RWPE1 (cell line): ENCODE measurements at regions not wholly inside any gene's neighbourhood (a gene's known extent, or its start where the extent isn't known, plus 50 kb on each side); places are given as distances from the start of the nearest gene placed in this dataset.

Source experiments
- CTCF ChIA-PET: fragments of 350-600 bp; sonication (Branson Sonifier 250); formaldehyde crosslinking; extraction: SDS; loops from one replicate; lab custom pipeline; 2021; lab: Yijun Ruan, JAX
- POLR2A ChIA-PET: fragments of 400-600 bp; formaldehyde crosslinking; extraction: SDS; loops from one replicate; lab custom pipeline; 2020; ENCODE audit warnings: antibody characterized with exemption; ENCODE audit not compliant: low non-redundant PET; lab: Yijun Ruan, JAX
- DNase-seq: peaks from one replicate; pipeline ENCODE4 v3.0.0; 2012; ENCODE audit warnings: low spot score
- H3K27ac ChIP-seq: fragments of 450-650 bp; 2 replicates; pipeline ENCODE4 v1.5.1; 2017
- TF ChIP-seq, protein P1 (sequence below): fragments of 450-650 bp; conservative IDR thresholded peaks from 2 replicates; pipeline ENCODE4 v1.5.1; 2017; ENCODE audit warnings: low read depth, mild to moderate bottlenecking

DNA sequence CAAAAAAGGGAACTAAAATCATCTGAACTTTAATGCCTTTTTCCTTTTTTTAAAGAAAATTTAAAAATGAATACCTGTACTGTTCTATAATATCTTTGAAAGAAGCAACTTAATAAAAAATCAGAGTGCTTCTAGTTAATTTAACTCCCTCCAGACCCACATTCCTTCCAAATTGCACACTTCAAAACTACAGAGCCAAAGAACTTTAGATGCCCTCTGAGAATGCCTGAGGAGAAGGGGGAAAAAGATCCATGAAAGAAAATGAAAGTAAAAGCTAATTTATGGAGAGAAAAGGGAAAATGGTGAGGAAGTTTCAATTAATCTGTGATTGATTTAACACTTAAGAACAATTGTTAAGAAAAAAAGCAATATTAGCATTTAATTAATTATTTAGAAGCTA is 1141.6 kb downstream of the IGSF11 start:
- ChIA-PET POLR2A (no interaction called here), CTCF (interaction anchor here (0.6 kb wide), 1 partner anchor 304 kb away, joined by 4 read pairs; no protein-coding TSS in a partner anchor)
- DNase-seq: no peak
- no peak overlapping the region for H3K27ac ChIP-seq
- TF ChIP-seq, protein P1, sequence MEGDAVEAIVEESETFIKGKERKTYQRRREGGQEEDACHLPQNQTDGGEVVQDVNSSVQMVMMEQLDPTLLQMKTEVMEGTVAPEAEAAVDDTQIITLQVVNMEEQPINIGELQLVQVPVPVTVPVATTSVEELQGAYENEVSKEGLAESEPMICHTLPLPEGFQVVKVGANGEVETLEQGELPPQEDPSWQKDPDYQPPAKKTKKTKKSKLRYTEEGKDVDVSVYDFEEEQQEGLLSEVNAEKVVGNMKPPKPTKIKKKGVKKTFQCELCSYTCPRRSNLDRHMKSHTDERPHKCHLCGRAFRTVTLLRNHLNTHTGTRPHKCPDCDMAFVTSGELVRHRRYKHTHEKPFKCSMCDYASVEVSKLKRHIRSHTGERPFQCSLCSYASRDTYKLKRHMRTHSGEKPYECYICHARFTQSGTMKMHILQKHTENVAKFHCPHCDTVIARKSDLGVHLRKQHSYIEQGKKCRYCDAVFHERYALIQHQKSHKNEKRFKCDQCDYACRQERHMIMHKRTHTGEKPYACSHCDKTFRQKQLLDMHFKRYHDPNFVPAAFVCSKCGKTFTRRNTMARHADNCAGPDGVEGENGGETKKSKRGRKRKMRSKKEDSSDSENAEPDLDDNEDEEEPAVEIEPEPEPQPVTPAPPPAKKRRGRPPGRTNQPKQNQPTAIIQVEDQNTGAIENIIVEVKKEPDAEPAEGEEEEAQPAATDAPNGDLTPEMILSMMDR: no peak

DNA sequence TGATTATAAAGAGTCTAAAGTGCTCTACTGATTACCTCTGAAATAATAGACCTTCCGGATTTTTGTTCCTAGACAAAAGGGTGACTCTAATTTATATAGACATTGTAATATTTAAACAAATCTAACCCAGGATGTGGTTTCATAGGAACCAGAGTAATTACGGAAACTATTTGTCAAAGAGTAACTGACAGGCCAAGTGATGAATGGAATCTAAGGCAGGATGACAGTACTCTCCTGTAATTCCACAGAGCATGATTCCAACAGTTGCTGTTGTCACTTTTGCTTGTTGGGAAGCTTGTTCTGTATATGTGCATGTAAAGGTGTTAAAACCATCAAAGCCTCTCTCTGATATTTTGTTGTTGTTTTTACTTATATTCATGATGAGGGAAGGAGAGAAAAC is 1141.0 kb downstream of the IGSF11 start:
- ChIA-PET POLR2A (no interaction called here), CTCF (interaction anchor here (0.6 kb wide), 1 partner anchor 304 kb away, joined by 4 read pairs; no protein-coding TSS in a partner anchor)
- no peak overlapping the region for H3K27ac ChIP-seq
- TF ChIP-seq, protein P1: no peak
- peak; percentile 4 for DNase-seq

DNA sequence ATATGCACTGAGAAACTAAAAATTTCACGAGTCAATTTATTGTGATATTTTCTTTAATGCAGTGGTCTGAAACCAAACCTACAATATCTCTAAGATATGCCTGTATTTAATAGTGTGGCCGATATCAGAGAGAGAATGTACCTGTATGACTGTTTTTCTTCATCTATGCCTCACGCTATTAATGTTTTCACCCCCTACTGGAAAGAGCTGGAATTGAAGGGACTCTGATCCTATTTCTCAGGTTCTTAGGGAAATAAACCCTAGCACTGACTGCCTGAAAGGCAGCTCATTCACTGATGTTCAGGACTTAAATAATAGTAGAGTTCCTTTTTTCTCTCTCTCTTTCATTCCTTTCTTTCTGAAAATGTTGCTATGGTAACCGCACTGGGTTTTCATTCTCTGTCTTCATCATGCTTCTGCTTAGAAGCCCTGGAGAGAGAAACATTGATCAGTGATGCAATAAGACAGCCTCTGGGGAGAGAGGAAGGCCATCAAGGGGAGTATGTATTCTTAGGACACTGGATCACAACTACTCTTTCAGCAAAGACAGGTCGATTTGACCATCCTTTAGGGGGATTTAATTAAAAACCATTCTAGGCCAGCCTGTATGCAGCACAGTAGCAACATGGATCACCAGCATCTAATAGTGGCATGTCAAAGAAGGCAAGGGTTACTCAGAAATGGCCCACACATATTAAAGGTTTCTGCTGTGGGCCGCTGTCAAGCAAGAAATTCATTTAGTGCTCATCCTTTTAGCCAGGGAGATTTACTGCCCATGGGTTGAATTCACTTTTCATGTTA is 1135.7 kb downstream of the IGSF11 start:
- H3K27ac ChIP-seq: no peak overlapping the region
- TF ChIP-seq, protein P1: no peak
- no peak for DNase-seq
- ChIA-PET POLR2A (no interaction called here), CTCF (no interaction called here)

DNA sequence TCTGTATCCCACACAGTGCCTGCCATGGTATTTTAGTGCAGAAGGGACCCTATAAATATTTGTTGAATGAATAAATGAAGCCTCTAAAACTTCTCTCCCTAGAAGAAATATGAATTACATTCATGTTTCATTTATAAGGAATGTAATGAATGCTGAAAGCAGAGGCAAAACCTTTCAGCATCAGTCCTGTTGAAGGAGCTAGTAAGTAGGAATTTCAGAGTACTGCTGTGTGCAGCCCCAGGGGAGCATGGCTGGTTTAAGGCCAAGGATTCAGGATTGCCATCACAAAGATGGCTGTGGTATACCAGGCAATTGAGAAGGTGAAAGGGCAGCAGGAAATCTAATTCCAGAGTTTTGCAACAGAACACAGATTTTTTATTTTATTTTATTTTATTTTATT is 1131.4 kb downstream of the IGSF11 start:
- H3K27ac ChIP-seq: no peak overlapping the region
- TF ChIP-seq, protein P1: no peak
- ChIA-PET POLR2A (no interaction called here), CTCF (no interaction called here)
- no peak for DNase-seq

DNA sequence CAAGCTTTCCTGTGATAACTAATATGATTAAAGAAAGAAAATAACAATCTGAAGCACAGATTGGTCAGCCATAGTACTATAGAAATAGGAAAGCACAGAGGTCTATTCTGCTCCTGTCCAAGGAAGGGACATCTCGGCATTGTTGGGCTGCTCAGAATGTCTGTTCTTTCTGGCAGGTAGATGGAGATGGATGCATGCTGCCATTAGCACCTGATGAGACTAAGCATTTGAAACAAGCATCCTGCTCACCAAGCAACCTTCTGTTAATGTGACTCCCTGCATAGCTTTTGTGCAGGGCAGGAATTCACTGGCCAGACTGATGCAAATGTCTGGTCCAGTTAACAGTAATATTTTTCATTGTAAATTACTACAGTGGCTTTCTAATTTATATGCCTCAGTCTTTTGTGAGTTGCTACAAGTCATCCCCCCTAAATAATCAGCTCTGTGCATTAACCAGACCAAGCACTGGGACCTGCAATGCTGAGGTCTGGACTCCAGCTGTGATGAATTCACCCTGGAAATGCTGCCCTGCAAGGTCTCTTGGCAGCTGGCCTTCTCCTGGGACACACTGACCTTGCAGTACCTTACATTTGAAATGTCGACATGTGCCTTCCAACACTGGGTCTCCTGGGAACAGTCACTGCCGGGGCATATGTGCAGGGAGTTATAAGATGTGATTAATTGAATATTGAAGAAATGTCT is 1123.7 kb downstream of the IGSF11 start:
- H3K27ac ChIP-seq: no peak overlapping the region
- ChIA-PET CTCF (no interaction called here), POLR2A (no interaction called here)
- DNase-seq: no peak
- TF ChIP-seq, protein P1: no peak

DNA sequence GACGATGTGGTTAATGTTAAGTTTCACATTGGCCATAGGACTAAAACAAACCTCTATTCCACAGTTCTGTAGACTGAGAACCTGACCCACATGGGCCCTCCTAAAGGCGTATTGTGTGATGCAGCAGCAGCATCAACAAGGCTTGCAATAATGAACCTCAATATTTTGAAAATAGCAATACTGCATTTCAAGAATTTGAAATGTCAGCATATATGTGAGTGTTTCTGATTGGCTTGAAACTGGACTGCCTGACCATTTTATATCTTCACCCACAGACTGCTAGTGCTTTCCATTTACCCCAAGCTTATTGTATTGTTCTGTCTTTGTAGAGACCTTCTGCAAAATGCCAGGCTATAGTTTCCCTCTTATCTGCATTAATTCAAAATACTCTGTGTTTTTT is 1122.3 kb downstream of the IGSF11 start:
- ChIA-PET CTCF (interaction anchor here (0.7 kb wide), 1 partner anchor 75 kb away, joined by 7 read pairs; no protein-coding TSS in a partner anchor), POLR2A (no interaction called here)
- H3K27ac ChIP-seq: no peak overlapping the region
- DNase-seq: no peak
- TF ChIP-seq, protein P1: no peak
